Heart left ventricle (tissue), 13 donors: ENCODE measurements at regions not wholly inside any gene's neighbourhood (a gene's known extent, or its start where the extent isn't known, plus 50 kb on each side); places are given as distances from the start of the nearest gene placed in this dataset.

Experiments used
- POLR2A ChIP-seq, 2 donors: fragments of 450-650 bp; IDR thresholded peaks; one replicate each; pipeline ENCODE4 v1.6.1; 2017; ENCODE audit warnings: antibody characterized with exemption in 2 of 2, mild to moderate bottlenecking in 2 of 2, moderate library complexity in 2 of 2
- TF ChIP-seq, protein P1 (sequence below), 12 donors: fragments of 200-600 bp; sonication (generic) in 4 of 12; IDR thresholded peaks; one replicate each; pipeline versions ENCODE4 v1.5.0 to v1.8.0; 2018 to 2022; ENCODE audit warnings: antibody characterized with exemption in 12 of 12, mild to moderate bottlenecking in 5 of 12
- donor health status: ischemic (EF 13 %, LVEDD 7.1; RV severe dilation, severe dysfunction).
- donor health status: DM: no; HTN: yes; CAD: no.
- donor health status: DM: no; HTN: no; CAD: no.
- donor health status: ischemic (EF 25% LVEDD 6.9; RV normal size, moderate dysfunction).
- donor health status: ischemic (EF 25% LVEDD 5.7; RV mildly dilated, moderate dysfunction).
- donor health status: ischemic (EF 35%, LVEDD 5.7; RV mildly dilated, moderate dysfunction).
- donor health status: nonischemic (EF 11% LVEDD 7.7; RV severe dilation, severe dysfunction).
- donor health status: DM: yes; HTN: yes; CAD: no.
- donor health status: PGD.
- donor health status: ischemic (EF 29% LVEDD 5.4; RV normal size, mild dysfunction).
- donor health status: nonischemic (EF 23%, LVEDD 6.1; RV moderate dilation, normal function).

DNA sequence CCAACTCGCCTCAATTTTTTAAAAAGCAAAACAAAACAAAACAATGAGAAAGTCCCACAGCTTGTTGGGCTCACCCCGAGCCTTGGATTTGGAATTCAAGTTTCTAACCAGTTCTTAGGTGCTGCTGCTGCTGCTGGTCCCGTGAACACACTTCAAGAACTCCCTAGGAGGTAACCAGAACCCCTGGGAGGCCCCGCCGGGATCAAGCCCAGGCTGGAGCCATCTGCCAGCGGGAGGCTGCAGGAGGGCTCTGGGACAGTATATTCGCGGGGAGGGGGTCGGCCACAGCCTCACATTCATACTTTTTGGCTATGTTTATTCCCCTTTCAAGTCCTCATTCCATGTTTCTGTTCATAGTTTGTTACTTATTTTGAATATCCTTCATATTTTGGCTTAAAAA is 223.4 kb downstream of the TFCP2L1 start:
- TF ChIP-seq, protein P1, sequence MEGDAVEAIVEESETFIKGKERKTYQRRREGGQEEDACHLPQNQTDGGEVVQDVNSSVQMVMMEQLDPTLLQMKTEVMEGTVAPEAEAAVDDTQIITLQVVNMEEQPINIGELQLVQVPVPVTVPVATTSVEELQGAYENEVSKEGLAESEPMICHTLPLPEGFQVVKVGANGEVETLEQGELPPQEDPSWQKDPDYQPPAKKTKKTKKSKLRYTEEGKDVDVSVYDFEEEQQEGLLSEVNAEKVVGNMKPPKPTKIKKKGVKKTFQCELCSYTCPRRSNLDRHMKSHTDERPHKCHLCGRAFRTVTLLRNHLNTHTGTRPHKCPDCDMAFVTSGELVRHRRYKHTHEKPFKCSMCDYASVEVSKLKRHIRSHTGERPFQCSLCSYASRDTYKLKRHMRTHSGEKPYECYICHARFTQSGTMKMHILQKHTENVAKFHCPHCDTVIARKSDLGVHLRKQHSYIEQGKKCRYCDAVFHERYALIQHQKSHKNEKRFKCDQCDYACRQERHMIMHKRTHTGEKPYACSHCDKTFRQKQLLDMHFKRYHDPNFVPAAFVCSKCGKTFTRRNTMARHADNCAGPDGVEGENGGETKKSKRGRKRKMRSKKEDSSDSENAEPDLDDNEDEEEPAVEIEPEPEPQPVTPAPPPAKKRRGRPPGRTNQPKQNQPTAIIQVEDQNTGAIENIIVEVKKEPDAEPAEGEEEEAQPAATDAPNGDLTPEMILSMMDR (IDR thresholded peaks at IDR 0.05): no peak
- no peak for TF ChIP-seq POLR2A (IDR thresholded peaks at IDR 0.05)
